ENCODE measurements at regions not wholly inside any gene's neighbourhood (a gene's known extent, or its start where the extent isn't known, plus 50 kb on each side); places are given as distances from the start of the nearest gene placed in this dataset.

GRCh38 chr20:40467703-40468411, 221.2 kb downstream of the MAFB start:
- no peak overlapping the region for H3K4me3 ChIP-seq (ENCODE audit: low read depth, low read length)
- no peak for TF ChIP-seq CTCF (IDR thresholded peaks at IDR 0.05; ENCODE audit: control insufficient read depth, extremely low read depth, insufficient read depth)

GRCh38 chr20:40467067-40467466, 222.0 kb downstream of the MAFB start:
- H3K4me3 ChIP-seq (ENCODE audit: low read depth, low read length), result no peak overlapping the region
- no peak for TF ChIP-seq CTCF (IDR thresholded peaks at IDR 0.05; ENCODE audit: control insufficient read depth, extremely low read depth, insufficient read depth)
- no peak for DNase-seq (ENCODE audit: low read depth)

More at GRCh38 chr20:40467703-40468411, 221.2 kb downstream of the MAFB start:
- no peak for DNase-seq (ENCODE audit: low read depth)

- no peak overlapping the region for H3K4me3 ChIP-seq (ENCODE audit: low read depth, low read length)
- no peak for DNase-seq (ENCODE audit: low read depth)
- no peak for TF ChIP-seq CTCF (IDR thresholded peaks at IDR 0.05; ENCODE audit: control insufficient read depth, extremely low read depth, insufficient read depth)
These were observed 224.3 kb downstream of the MAFB start for GRCh38 chr20:40464731-40465208.

GRCh38 chr20:40463171-40463570, 225.9 kb downstream of the MAFB start:
- no peak overlapping the region for H3K4me3 ChIP-seq (ENCODE audit: low read depth, low read length)
- DNase-seq (ENCODE audit: low read depth), result no peak
- no peak for TF ChIP-seq CTCF (IDR thresholded peaks at IDR 0.05; ENCODE audit: control insufficient read depth, extremely low read depth, insufficient read depth)

- TF ChIP-seq CTCF (IDR thresholded peaks at IDR 0.05; ENCODE audit: control insufficient read depth, extremely low read depth, insufficient read depth), result no peak
- DNase-seq (ENCODE audit: low read depth), result no peak
- H3K4me3 ChIP-seq (ENCODE audit: low read depth, low read length), result no peak overlapping the region
These were observed 226.5 kb downstream of the MAFB start for GRCh38 chr20:40462566-40462965.

- no peak for DNase-seq (ENCODE audit: low read depth)
- TF ChIP-seq CTCF (IDR thresholded peaks at IDR 0.05; ENCODE audit: control insufficient read depth, extremely low read depth, insufficient read depth), result no peak
- H3K4me3 ChIP-seq (ENCODE audit: low read depth, low read length), result no peak overlapping the region
These were observed 229.7 kb downstream of the MAFB start for GRCh38 chr20:40459299-40459698.

GRCh38 chr20:40457404-40457803, 231.6 kb downstream of the MAFB start:
- no peak for TF ChIP-seq CTCF (IDR thresholded peaks at IDR 0.05; ENCODE audit: control insufficient read depth, extremely low read depth, insufficient read depth)
- DNase-seq (ENCODE audit: low read depth), result no peak
- H3K4me3 ChIP-seq (ENCODE audit: low read depth, low read length), result no peak overlapping the region
